ENCODE measurements at regions not wholly inside any gene's neighbourhood (a gene's known extent, or its start where the extent isn't known, plus 50 kb on each side); places are given as distances from the start of the nearest gene placed in this dataset.

DNA sequence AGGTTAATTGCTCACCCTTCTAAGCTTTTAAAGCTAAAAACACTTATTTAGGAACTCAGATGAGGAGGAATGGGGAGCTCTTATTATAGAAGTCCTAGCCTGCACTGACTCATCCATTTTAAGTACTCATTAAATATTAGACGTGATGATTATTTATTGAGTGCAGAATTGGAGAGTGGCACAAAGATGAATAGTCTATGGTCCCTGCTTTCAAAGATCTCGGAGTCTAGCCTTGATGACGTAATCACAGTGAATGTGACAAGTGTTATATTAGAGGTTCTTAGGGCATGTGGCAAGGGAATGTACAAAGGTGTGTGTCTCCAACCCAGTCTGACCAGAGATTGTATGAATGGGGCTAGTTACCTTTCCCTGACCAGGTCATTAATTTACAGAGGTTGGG lies 68.7 kb upstream of the CD83 start:
- H3K36me3 ChIP-seq (ENCODE audit: control insufficient read depth in 1 of 2, insufficient read depth in 2 of 2, low read length in 2 of 2), result no peaks in the 10 kb centered on the region
- H3K9me3 ChIP-seq (ENCODE audit: control insufficient read depth in 1 of 2, insufficient read depth in 1 of 2, low read depth in 1 of 2, low read length in 2 of 2), result no peaks in the 10 kb centered on the region
- RAD21 ChIA-PET (ENCODE audit: low non-redundant PET in 1 of 2, low total read pairs in 2 of 2, uncharacterized antibody in 2 of 2, unreplicated experiment in 2 of 2), result no interaction called here
- POLR2A ChIA-PET, result no interaction called here
- no peaks in the 10 kb centered on the region for H3K9me2 ChIP-seq (ENCODE audit: insufficient read depth)
- ATAC-seq (no peak), DNase-seq (ENCODE audit: low read depth, low spot score) (no peak)
- H3K27ac ChIP-seq (ENCODE audit: low read depth, low read length), result no peak overlapping the region
- no peak overlapping the region for H3K9ac ChIP-seq (ENCODE audit: low read length)
- H4K20me1 ChIP-seq (ENCODE audit: insufficient read depth), result no peaks in the 10 kb centered on the region
- H3K4me3 ChIP-seq (replicated peaks in 1 of 2; ENCODE audit: low read depth in 1 of 2, low read length in 2 of 2), result no peak overlapping the region
- H3K79me2 ChIP-seq (ENCODE audit: insufficient read depth, low read length), result no peaks in the 10 kb centered on the region
- intact Hi-C loops (cut with micrococcal nuclease), result no loop called here
- H3K4me2 ChIP-seq (ENCODE audit: low read length), result no peak overlapping the region
- no peak overlapping the region for H2AFZ ChIP-seq (ENCODE audit: low read depth, low read length, poor library complexity, severe bottlenecking)
- TF ChIP-seq, protein P1, sequence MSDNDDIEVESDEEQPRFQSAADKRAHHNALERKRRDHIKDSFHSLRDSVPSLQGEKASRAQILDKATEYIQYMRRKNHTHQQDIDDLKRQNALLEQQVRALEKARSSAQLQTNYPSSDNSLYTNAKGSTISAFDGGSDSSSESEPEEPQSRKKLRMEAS (IDR thresholded peaks at IDR 0.05), result no peak
- TF ChIP-seq FOSL1 (IDR thresholded peaks at IDR 0.05; ENCODE audit: low read depth) (no peak), POLR2AphosphoS5 (IDR thresholded peaks at IDR 0.05; ENCODE audit: low read depth, low read length) (no peak), ZFX (IDR thresholded peaks at IDR 0.05) (no peak), JUND (IDR thresholded peaks at IDR 0.05) (no peak), POLR2A (IDR thresholded peaks at IDR 0.05; ENCODE audit: borderline replicate concordance, extremely low read depth, insufficient read depth, insufficient read length) (no peak), CBX3 (IDR thresholded peaks at IDR 0.05; ENCODE audit: low read depth) (no peak), CEBPB (IDR thresholded peaks at IDR 0.05; ENCODE audit: low read depth) (no peak), TCF7L2 (IDR thresholded peaks at IDR 0.05; ENCODE audit: borderline replicate concordance, extremely low read depth, insufficient read depth, insufficient read length) (no peak), SIN3A (IDR thresholded peaks at IDR 0.05; ENCODE audit: low read depth) (no peak), RAD21 (IDR thresholded peaks at IDR 0.05; ENCODE audit: low read depth) (no peak)
- TF ChIP-seq, protein P2, sequence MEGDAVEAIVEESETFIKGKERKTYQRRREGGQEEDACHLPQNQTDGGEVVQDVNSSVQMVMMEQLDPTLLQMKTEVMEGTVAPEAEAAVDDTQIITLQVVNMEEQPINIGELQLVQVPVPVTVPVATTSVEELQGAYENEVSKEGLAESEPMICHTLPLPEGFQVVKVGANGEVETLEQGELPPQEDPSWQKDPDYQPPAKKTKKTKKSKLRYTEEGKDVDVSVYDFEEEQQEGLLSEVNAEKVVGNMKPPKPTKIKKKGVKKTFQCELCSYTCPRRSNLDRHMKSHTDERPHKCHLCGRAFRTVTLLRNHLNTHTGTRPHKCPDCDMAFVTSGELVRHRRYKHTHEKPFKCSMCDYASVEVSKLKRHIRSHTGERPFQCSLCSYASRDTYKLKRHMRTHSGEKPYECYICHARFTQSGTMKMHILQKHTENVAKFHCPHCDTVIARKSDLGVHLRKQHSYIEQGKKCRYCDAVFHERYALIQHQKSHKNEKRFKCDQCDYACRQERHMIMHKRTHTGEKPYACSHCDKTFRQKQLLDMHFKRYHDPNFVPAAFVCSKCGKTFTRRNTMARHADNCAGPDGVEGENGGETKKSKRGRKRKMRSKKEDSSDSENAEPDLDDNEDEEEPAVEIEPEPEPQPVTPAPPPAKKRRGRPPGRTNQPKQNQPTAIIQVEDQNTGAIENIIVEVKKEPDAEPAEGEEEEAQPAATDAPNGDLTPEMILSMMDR (IDR thresholded peaks at IDR 0.05 in 2 of 3, conservative IDR thresholded peaks at IDR 0.05 in 1 of 3; ENCODE audit: borderline replicate concordance in 1 of 3, insufficient read depth in 1 of 3, low read depth in 2 of 3, low read length in 2 of 3), result no peak
- TF ChIP-seq, protein P3, sequence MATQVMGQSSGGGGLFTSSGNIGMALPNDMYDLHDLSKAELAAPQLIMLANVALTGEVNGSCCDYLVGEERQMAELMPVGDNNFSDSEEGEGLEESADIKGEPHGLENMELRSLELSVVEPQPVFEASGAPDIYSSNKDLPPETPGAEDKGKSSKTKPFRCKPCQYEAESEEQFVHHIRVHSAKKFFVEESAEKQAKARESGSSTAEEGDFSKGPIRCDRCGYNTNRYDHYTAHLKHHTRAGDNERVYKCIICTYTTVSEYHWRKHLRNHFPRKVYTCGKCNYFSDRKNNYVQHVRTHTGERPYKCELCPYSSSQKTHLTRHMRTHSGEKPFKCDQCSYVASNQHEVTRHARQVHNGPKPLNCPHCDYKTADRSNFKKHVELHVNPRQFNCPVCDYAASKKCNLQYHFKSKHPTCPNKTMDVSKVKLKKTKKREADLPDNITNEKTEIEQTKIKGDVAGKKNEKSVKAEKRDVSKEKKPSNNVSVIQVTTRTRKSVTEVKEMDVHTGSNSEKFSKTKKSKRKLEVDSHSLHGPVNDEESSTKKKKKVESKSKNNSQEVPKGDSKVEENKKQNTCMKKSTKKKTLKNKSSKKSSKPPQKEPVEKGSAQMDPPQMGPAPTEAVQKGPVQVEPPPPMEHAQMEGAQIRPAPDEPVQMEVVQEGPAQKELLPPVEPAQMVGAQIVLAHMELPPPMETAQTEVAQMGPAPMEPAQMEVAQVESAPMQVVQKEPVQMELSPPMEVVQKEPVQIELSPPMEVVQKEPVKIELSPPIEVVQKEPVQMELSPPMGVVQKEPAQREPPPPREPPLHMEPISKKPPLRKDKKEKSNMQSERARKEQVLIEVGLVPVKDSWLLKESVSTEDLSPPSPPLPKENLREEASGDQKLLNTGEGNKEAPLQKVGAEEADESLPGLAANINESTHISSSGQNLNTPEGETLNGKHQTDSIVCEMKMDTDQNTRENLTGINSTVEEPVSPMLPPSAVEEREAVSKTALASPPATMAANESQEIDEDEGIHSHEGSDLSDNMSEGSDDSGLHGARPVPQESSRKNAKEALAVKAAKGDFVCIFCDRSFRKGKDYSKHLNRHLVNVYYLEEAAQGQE (IDR thresholded peaks at IDR 0.05; ENCODE audit: low read depth), result no peak
- peaks cover 0 to 6% of the 10 kb centered on the region in 2 experiments; a peak in 2 of 4 replicates for H3K4me1 ChIP-seq (ENCODE audit: control insufficient read depth in 1 of 2, insufficient read depth in 2 of 2, low read length in 2 of 2)
- CTCF ChIA-PET, result interaction anchor here (1.6 kb wide), 1 partner anchor 18 kb away, joined by 3 read pairs; no protein-coding TSS in a partner anchor
- BruUV-seq (replicated peaks), result no TSS peak
- H3K27me3 ChIP-seq (ENCODE audit: insufficient read depth, low read length), result no peaks in the 10 kb centered on the region

All from HCT116 (cell line).